ENCODE measurements at regions not wholly inside any gene's neighbourhood (a gene's known extent, or its start where the extent isn't known, plus 50 kb on each side); places are given as distances from the start of the nearest gene placed in this dataset.
A peak's percentile ranks its signal among the peaks of the same experiment; 100 is the strongest.
"Not testable (repeated sequence)": the region's sequence is repeated elsewhere in the genome, so short reads cannot be mapped to it uniquely, and the experiment has no call there.

DNA sequence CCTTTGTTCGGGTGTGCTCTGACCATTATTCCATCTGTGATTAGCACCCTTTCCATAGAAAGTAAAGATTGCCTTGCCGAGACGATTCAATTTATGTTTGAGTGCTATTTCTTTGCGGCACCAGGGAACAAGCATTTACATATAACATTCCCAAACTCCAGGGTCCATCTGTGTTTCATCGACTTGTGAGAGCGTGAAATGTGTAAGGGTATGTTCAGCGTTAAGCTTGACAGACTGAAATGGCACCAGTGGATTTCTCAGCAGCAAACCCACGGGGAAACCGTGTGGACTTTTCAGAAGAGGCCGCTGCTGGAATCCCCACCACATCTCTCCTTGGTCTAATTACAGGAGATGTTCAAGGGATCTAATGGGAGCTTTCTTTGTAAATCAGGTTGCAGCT is 270.5 kb downstream of the TCERG1L start:
- DNase-seq: no peak

DNA sequence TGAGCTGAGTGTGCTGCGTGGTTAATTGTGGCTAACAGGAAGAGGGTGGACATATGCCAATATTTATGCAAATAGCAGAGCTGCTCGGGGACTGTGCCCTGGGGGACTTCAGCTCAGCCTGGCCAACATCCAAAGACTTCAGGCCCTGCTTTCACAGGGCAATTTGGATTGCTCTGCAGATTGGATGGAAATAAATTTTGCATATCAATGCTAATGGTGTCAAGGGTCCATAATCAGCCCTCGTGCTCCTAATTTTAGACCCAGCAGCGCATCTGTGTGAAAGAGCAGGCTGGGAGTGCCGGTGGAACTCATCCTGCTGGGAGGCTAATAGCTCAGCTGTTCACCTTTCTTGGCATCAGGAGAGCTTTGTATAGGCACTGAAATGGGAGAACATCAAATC is 270.1 kb downstream of the TCERG1L start:
- DNase-seq: peak; percentile 28 to 72

DNA sequence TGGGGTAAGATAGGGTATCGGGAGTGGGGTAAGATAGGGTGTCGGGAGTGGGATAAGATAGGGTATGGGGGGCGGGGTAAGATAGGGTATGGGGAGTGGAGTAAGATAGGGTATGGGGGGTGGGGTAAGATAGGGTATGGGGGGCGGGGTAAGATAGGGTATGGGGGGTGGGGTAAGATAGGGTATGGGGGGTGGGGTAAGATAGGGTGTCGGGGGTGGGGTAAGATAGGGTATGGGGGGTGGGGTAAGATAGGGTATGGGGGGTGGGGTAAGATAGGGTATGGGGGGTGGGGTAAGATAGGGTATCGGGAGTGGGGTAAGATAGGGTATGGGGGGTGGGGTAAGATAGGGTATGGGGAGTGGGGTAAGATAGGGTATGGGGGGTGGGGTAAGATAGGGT is 269.5 kb downstream of the TCERG1L start:
- not testable (repeated sequence) for DNase-seq
